Suprapubic skin (tissue), 4 donors: ENCODE measurements at regions not wholly inside any gene's neighbourhood (a gene's known extent, or its start where the extent isn't known, plus 50 kb on each side); places are given as distances from the start of the nearest gene placed in this dataset.

Source experiments
- EP300 ChIP-seq: sonication (generic); formaldehyde crosslinking; IDR thresholded peaks from one replicate; pipeline ENCODE4 v1.6.1; 2017; ENCODE audit warnings: antibody characterized with exemption
- POLR2AphosphoS5 ChIP-seq, 3 donors: sonication (generic); formaldehyde crosslinking; IDR thresholded peaks; one replicate each; pipeline ENCODE4 v1.6.1; 2017; ENCODE audit warnings: antibody characterized with exemption in 3 of 3
- TF ChIP-seq, protein P1 (sequence below), 2 donors: fragments of 200-600 bp in 1 of 2; fragments of 450-650 bp in 1 of 2; sonication (generic) in 1 of 2; IDR thresholded peaks; one replicate each; pipeline ENCODE4 v1.5.1; 2016 to 2019; ENCODE audit warnings: antibody characterized with exemption in 2 of 2, mild to moderate bottlenecking in 1 of 2, moderate library complexity in 1 of 2

DNA sequence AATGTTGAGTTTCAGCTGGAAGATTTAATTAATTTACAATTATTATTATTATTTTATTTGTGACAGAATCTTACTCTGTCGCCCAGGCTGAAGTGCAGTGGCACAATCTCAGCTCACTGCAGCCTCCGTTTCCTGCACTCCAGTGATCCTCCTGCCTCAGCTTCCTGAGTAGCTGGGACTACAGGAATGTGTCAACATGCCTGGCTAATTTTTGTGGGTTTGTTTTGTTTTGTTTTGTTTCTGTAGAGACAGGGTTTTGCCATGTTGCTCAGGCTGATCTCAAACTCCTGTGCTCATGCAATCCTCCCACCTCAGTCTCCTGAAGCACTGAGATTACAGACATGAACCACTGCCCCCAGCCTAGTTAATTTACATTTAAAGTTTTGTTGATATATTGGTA, 93.8 kb upstream of the MEOX2 start:
- TF ChIP-seq, protein P1, sequence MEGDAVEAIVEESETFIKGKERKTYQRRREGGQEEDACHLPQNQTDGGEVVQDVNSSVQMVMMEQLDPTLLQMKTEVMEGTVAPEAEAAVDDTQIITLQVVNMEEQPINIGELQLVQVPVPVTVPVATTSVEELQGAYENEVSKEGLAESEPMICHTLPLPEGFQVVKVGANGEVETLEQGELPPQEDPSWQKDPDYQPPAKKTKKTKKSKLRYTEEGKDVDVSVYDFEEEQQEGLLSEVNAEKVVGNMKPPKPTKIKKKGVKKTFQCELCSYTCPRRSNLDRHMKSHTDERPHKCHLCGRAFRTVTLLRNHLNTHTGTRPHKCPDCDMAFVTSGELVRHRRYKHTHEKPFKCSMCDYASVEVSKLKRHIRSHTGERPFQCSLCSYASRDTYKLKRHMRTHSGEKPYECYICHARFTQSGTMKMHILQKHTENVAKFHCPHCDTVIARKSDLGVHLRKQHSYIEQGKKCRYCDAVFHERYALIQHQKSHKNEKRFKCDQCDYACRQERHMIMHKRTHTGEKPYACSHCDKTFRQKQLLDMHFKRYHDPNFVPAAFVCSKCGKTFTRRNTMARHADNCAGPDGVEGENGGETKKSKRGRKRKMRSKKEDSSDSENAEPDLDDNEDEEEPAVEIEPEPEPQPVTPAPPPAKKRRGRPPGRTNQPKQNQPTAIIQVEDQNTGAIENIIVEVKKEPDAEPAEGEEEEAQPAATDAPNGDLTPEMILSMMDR (IDR thresholded peaks at IDR 0.05), result no peak
- no peak for TF ChIP-seq EP300
- TF ChIP-seq POLR2AphosphoS5 (IDR thresholded peaks at IDR 0.05), result no peak
